ENCODE measurements at regions not wholly inside any gene's neighbourhood (a gene's known extent, or its start where the extent isn't known, plus 50 kb on each side); places are given as distances from the start of the nearest gene placed in this dataset.
A peak's percentile ranks its signal among the peaks of the same experiment; 100 is the strongest.

DNA sequence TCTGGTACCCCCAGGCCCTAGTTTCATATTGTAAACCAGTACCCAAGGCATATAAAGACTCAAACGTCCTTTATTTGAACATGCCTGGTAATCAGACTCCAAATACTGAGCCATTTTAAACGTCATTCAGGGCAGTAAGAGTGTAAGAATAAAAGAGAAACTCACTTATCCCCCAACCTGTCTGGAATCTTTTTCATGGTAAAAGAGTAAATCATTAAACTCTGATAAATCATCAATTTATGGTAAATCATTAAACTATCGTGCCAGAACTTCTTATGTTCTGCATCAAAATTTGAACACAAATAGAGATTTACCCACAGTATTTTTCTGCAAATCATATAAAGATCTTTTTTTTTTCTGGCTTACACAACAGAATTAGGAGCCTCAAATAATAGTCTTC, 734.3 kb upstream of the POT1 start:
- DNase-seq = no peak

GRCh38 chr7:125661677-125662076, 732.1 kb upstream of the POT1 start:
- DNase-seq = no peak

- no peak for DNase-seq
These were observed 731.4 kb upstream of the POT1 start for GRCh38 chr7:125661006-125661405.

DNA sequence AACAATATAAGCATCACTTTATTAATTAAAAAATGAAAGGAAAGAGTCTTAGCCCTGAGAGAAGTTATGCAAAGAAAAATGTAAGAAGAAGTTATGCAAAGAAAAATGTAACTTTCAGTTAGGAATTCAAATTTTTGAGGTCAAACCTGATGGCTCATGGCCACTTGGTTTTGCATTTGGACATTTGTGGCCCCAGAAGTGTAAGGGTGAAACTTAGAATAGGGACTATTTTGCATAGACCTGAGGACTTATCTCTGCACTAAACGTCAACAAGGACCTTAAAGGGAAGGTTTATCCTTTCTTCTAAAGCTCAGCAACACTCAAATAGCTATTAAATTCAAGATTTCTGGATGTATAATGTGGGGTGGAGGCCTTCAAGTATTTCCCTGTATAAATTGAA, 724.5 kb upstream of the POT1 start:
- no peak for DNase-seq

GRCh38 chr7:125651823-125652528, 722.4 kb upstream of the POT1 start:
- DNase-seq = no peak

DNA sequence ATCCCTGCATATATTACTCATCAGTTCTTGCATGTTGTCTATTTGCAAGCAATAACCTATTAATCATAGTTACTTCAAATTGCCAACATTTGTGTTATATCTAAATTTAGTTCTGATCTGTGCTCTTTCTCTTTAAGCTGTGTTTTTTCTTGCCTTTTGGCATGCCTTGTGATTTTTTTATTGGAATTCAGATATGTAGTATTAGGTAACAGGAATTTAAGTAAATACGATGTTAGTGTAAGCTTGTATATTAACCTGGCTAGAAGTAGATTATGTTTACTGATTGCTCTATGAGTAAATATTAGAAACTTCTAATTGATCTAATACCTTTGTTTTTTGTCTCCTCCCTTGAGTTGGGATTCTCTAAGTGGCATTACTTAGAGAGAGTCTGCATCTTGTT, 718.9 kb upstream of the POT1 start:
- DNase-seq = no peak

DNA sequence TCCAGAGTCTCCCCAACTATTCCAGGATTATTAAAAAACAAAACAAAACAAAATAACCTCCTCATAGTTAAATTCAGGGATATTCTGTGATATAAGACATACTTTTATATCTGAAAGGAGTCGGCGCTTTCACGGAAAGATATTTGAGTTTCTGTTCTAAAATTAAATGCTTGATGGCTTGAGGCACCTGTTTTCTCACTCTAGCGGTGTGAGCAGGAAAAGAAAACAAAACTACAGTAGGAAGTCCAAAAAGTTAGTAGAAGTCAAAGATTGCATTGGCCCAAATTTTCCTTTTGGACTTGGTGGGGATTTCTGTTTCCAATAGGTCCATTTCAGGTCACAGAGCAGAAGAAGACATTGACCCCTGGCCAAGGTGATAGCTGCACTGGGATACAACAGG, 716.1 kb upstream of the POT1 start:
- no peak for DNase-seq

- no peak for DNase-seq
These were observed 714.5 kb upstream of the POT1 start for GRCh38 chr7:125644109-125644508.

- DNase-seq = no peak
These were observed 713.7 kb upstream of the POT1 start for GRCh38 chr7:125643302-125643701.

GRCh38 chr7:125641884-125642283, 712.3 kb upstream of the POT1 start:
- DNase-seq = no peak

- DNase-seq = no peak
These were observed 706.8 kb upstream of the POT1 start for GRCh38 chr7:125636320-125636962.

DNA sequence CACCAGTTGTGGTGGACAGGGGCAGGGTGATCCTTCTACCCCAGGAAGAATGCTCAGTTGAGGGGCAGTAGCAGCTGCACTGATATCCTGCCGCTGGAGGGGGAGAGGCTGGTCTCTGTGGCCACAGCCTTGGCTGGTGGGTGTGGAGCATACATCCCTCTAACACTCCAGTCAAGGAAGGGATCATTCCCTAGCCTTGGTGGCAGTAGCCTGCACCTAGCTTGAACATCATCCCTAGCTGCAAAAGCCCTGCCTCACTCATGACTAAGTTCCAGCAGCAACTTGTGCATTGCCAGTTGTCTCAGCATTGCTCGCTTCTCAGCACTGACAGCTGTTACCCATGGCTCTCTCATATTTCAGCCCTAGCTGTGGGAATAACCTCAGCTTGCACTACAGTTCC, 688.9 kb upstream of the POT1 start:
- DNase-seq = no peak

DNA sequence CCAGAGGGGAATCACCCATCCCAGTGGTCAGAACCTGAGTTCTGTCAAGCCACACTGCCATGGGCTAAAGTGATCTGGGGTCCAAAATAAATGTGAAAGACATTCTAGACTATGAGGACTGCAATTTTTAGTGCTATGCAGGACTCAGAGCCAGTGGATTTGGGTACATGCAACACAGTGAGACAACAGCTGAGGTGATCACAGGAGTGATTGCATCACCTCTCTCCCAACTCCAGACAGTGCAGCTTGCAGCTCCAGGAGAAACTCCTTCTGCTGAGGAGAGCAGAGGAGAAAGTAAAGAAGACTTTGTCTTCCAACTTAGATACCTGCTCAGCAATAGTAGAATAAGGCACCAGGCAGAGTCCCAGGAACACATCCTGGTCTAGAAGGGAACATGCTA, 682.0 kb upstream of the POT1 start:
- no peak for DNase-seq

DNA sequence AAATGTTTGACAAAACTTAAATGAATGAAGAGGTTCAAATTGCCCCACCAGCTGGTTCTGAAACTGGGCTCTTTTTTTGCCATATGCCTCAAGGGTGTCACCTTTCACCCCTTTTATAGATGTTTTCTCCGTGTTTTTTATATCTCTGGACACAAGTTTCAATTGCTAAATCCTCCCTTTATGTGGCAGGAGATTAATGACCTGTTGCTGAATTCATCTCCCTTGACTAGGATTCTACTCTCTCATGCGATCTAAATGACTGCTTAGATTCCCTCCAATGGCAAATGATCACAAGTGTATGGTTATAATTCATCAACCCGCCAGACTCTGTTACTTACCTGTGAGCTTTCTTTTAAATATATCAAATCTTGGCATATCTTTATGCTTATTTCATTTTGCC, 677.0 kb upstream of the POT1 start:
- DNase-seq = peak; percentile 4

DNA sequence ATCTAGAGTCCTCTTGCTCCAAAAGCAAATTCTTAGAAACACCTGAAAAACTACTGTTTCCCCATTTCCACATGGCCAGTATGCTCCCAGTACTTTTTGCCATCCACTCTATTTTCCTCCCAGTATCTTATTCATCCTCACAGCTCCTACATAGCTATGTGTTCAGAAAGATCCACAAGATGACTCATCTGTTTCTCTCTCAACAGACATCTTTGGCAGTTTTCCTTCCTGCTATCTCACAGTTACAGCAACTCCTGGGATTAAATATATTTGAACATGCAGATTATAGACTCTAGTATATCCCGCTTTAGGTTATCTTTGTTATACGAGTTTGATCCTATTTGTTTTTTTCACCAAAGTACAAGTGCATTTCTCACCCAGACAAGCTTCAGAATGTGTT, 675.6 kb upstream of the POT1 start:
- no peak for DNase-seq

- DNase-seq = no peak
These were observed 672.8 kb upstream of the POT1 start for GRCh38 chr7:125602441-125602840.

DNA sequence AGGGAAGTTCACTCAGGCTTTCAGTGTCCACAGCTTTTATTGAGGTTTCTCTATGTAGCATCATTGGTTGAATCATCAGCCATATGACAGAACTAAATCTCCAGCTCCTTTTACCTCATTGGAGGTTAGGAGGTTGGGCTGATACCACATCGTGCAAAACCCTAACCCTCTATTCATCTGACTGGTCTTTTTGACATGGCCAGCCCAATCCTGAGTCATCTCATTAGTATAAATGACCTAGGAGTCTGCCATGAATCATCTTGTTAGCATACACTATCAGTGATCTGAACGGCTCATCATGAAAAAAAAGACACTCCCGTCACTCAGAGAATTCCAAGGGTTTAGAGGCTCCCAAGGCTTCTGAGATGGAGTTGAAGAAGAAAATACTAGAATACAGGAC, 669.8 kb upstream of the POT1 start:
- DNase-seq = no peak

DNA sequence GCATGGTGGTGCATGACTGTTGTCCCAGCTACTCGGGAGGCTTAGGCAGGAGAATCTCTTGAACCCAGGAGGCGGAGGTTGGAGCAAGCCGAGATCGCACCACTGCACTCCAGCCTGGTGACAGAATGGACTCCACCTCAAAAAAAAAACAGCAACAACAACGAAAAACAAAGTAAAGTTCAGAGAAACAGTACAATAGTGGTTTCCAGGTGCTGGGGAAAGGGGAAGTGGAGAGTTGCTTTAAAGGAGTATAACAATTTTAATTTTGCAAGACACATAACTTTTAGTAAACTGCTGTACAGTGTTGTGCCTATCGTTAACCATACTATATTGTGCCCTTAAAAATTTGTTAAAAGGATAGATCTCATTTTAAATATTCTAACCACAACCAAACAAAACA, 662.7 kb upstream of the POT1 start:
- no peak for DNase-seq

GRCh38 chr7:125573126-125573525, 643.5 kb upstream of the POT1 start:
- DNase-seq = peak; percentile 1

DNA sequence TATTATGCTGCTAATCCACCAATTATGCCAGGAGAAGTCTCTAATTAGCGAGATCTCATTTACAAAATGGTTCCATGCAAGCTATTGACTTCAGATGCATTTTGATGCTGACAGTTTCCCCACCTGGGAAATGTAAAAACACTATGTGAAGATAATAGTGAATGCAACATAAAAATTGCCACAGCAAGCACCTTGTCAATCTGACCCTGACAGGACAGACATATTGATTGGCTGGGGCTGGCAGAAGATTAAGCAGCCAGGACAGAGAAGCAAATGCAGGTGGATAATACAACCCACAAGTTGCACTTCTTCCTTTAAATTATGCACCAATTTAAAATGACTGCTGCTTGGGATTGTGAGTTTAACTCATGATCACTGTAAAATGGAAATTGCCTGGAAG, 642.8 kb upstream of the POT1 start:
- DNase-seq = no peak

- DNase-seq = no peak
These were observed 639.2 kb upstream of the POT1 start for GRCh38 chr7:125568799-125569198.

- DNase-seq = no peak
These were observed 638.1 kb upstream of the POT1 start for GRCh38 chr7:125567686-125568085.

DNA sequence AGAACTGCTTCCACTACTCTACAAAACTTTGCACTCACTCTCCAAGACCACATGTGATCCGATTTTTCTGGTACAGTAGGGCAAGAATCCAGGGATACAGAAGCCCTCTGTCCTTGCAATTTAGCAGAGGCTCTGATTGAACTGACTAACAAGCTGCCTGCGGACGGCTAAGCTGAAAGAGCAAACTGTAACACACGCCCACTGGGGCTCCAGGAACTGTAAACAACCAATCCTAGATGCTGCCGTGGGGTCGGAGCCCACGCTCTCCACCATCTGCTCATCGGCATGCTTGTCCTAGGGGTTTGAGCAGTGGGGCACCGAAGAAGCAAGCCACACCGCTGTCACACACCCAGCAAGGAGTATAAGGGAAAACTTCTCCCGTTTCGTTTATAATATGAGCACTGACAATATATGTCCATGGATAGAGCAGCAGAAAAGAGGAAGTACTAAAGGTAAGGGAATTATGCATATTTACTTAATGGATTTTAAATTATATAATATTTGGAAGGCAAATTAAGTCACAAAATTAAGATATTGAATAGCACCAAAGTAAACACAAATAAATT, 634.4 kb upstream of the POT1 start:
- no peak for DNase-seq

GRCh38 chr7:125563557-125563956, 633.9 kb upstream of the POT1 start:
- DNase-seq = no peak

Data from right kidney (tissue), 1 donor.